ENCODE measurements at regions not wholly inside any gene's neighbourhood (a gene's known extent, or its start where the extent isn't known, plus 50 kb on each side); places are given as distances from the start of the nearest gene placed in this dataset.
"Not testable (repeated sequence)": the region's sequence is repeated elsewhere in the genome, so short reads cannot be mapped to it uniquely, and the experiment has no call there.

GRCh38 chr6:94785081-94785480 lies 792.3 kb upstream of the MANEA start:
- H3K9me2 ChIP-seq (ENCODE audit: insufficient read depth); intact Hi-C loops (cut with micrococcal nuclease); H3K9ac ChIP-seq (ENCODE audit: low read length); H3K27me3 ChIP-seq (ENCODE audit: insufficient read depth, low read length); DNase-seq (ENCODE audit: low read depth, low spot score); RAD21 ChIA-PET (ENCODE audit: low non-redundant PET in 1 of 2, low total read pairs in 2 of 2, uncharacterized antibody in 2 of 2, unreplicated experiment in 2 of 2); POLR2A ChIA-PET; H3K27ac ChIP-seq (ENCODE audit: low read depth, low read length); H3K4me3 ChIP-seq (replicated peaks in 1 of 2; ENCODE audit: low read depth in 1 of 2, low read length in 2 of 2); BruUV-seq (replicated peaks); H3K9me3 ChIP-seq (ENCODE audit: control insufficient read depth in 1 of 2, insufficient read depth in 1 of 2, low read depth in 1 of 2, low read length in 2 of 2); H4K20me1 ChIP-seq (ENCODE audit: insufficient read depth); H3K79me2 ChIP-seq (ENCODE audit: insufficient read depth, low read length); ATAC-seq; H3K4me1 ChIP-seq (ENCODE audit: control insufficient read depth in 1 of 2, insufficient read depth in 2 of 2, low read length in 2 of 2); CTCF ChIA-PET; H3K4me2 ChIP-seq (ENCODE audit: low read length); H2AFZ ChIP-seq (ENCODE audit: low read depth, low read length, poor library complexity, severe bottlenecking); H3K36me3 ChIP-seq (ENCODE audit: control insufficient read depth in 1 of 2, insufficient read depth in 2 of 2, low read length in 2 of 2): not testable (repeated sequence)

GRCh38 chr6:94769197-94769596 lies 808.1 kb upstream of the MANEA start:
- POLR2A ChIA-PET = no interaction called here
- no peaks in the 10 kb centered on the region for H3K9me3 ChIP-seq (ENCODE audit: control insufficient read depth in 1 of 2, insufficient read depth in 1 of 2, low read depth in 1 of 2, low read length in 2 of 2)

More at GRCh38 chr6:94769197-94769596, 808.1 kb upstream of the MANEA start:
- no peaks in the 10 kb centered on the region; the same call in 1 of the 2 replicates for H4K20me1 ChIP-seq (ENCODE audit: insufficient read depth)
- no peak overlapping the region for H3K4me3 ChIP-seq (replicated peaks in 1 of 2; ENCODE audit: low read depth in 1 of 2, low read length in 2 of 2)
- no peak overlapping the region for H2AFZ ChIP-seq (ENCODE audit: low read depth, low read length, poor library complexity, severe bottlenecking)
- no peaks in the 10 kb centered on the region for H3K4me1 ChIP-seq (ENCODE audit: control insufficient read depth in 1 of 2, insufficient read depth in 2 of 2, low read length in 2 of 2)
- ChIA-PET CTCF (no interaction called here), RAD21 (ENCODE audit: low non-redundant PET in 1 of 2, low total read pairs in 2 of 2, uncharacterized antibody in 2 of 2, unreplicated experiment in 2 of 2) (no interaction called here)
- DNase-seq (ENCODE audit: low read depth, low spot score) (no peak), ATAC-seq (no peak)
- no peak overlapping the region for H3K9ac ChIP-seq (ENCODE audit: low read length)
- H3K79me2 ChIP-seq (ENCODE audit: insufficient read depth, low read length) = no peaks in the 10 kb centered on the region
- H3K36me3 ChIP-seq (ENCODE audit: control insufficient read depth in 1 of 2, insufficient read depth in 2 of 2, low read length in 2 of 2) = no peaks in the 10 kb centered on the region
- TF ChIP-seq ELF1 (IDR thresholded peaks at IDR 0.05; ENCODE audit: borderline replicate concordance, low read depth) = no peak
- TF ChIP-seq POLR2A (IDR thresholded peaks at IDR 0.05; ENCODE audit: borderline replicate concordance, extremely low read depth, insufficient read depth, insufficient read length) = no peak
- no peak for TF ChIP-seq EZH2phosphoT487 (IDR thresholded peaks at IDR 0.05; ENCODE audit: borderline replicate concordance)
- no peak for TF ChIP-seq ZFX (IDR thresholded peaks at IDR 0.05)
- no peak for TF ChIP-seq CTCF (IDR thresholded peaks at IDR 0.05 in 2 of 3, conservative IDR thresholded peaks at IDR 0.05 in 1 of 3; ENCODE audit: borderline replicate concordance in 1 of 3, insufficient read depth in 1 of 3, low read depth in 2 of 3, low read length in 2 of 3)
- TF ChIP-seq YY1 (IDR thresholded peaks at IDR 0.05; ENCODE audit: extremely low read depth, insufficient replicate concordance, low read depth, low read length) = no peak
- TF ChIP-seq TCF7L2 (IDR thresholded peaks at IDR 0.05; ENCODE audit: borderline replicate concordance, extremely low read depth, insufficient read depth, insufficient read length) = no peak
- no peak for TF ChIP-seq POLR2AphosphoS5 (IDR thresholded peaks at IDR 0.05; ENCODE audit: low read depth, low read length)
- TF ChIP-seq ZNF274 (IDR thresholded peaks at IDR 0.05; ENCODE audit: low read depth, low read length) = no peak
- no peak for TF ChIP-seq FOSL1 (IDR thresholded peaks at IDR 0.05; ENCODE audit: low read depth)
- no peak for TF ChIP-seq RAD21 (IDR thresholded peaks at IDR 0.05; ENCODE audit: low read depth)
- no peak for TF ChIP-seq JUND (IDR thresholded peaks at IDR 0.05)
- TF ChIP-seq ATF3 (IDR thresholded peaks at IDR 0.05) = no peak
- no peak for TF ChIP-seq CEBPB (IDR thresholded peaks at IDR 0.05; ENCODE audit: low read depth)
- no peak for TF ChIP-seq EGR1 (IDR thresholded peaks at IDR 0.05; ENCODE audit: low read depth)
- TF ChIP-seq MAX (IDR thresholded peaks at IDR 0.05) = no peak
- no TSS peak for BruUV-seq (replicated peaks)
- no peaks in the 10 kb centered on the region for H3K9me2 ChIP-seq (ENCODE audit: insufficient read depth)
- intact Hi-C loops (cut with micrococcal nuclease) = no loop called here
- H3K27ac ChIP-seq (ENCODE audit: low read depth, low read length) = no peak overlapping the region
- no peaks in the 10 kb centered on the region for H3K27me3 ChIP-seq (ENCODE audit: insufficient read depth, low read length)
- H3K4me2 ChIP-seq (ENCODE audit: low read length) = no peak overlapping the region

Measured in HCT116 (cell line).